ENCODE measurements at regions not wholly inside any gene's neighbourhood (a gene's known extent, or its start where the extent isn't known, plus 50 kb on each side); places are given as distances from the start of the nearest gene placed in this dataset.
"Not testable (repeated sequence)": the region's sequence is repeated elsewhere in the genome, so short reads cannot be mapped to it uniquely, and the experiment has no call there.

DNA sequence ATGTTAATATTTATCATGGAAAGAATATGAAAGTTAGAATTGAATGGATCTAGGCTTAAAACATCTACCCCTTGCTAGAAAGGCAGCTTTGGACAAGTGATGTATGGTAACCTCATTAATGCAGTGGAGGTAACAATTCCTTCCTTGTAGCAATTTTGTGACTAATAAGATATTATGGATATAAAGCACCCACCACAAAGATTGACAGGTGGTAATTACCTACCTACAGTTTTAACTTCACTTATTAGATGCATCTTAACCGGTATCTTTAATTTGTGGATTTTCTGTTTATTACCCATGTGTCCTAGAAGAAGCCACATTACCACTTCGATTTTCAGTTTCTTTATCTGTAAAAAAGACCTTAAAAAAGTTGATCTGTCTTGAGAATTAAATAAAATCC, 367.0 kb downstream of the DSC3 start:
- Histone ChIP-seq H3K4me1 (ENCODE audit: control insufficient read depth in 5 of 5, insufficient read depth in 5 of 5, low read length in 5 of 5) (peaks cover 0 to 4% (median 0%) of the 10 kb centered on the region in 5 donors), H3K36me3 (ENCODE audit: control insufficient read depth in 4 of 4, insufficient read depth in 4 of 4, low read length in 4 of 4) (no peaks in the 10 kb centered on the region), H3K9ac (ENCODE audit: insufficient read depth in 1 of 2, low read length in 2 of 2) (no peak overlapping the region), H3K27ac (ENCODE audit: low read depth in 1 of 2, low read length in 1 of 2) (no peak overlapping the region), H3K27me3 (ENCODE audit: control insufficient read depth in 3 of 3, insufficient read depth in 3 of 3, low read length in 2 of 3) (no peaks in the 10 kb centered on the region), H3K4me3 (no peak overlapping the region), H3K9me3 (ENCODE audit: control insufficient read depth in 4 of 4, insufficient read depth in 3 of 4, low read length in 3 of 4) (no peaks in the 10 kb centered on the region)
- ATAC-seq (ENCODE audit: insufficient read depth, low FRiP score) (no peak), DNase-seq (no peak)
- WGBS, 2 donors, result 81% methylated on average over 2 of the region's 2 CpGs
- TF ChIP-seq, protein P1, sequence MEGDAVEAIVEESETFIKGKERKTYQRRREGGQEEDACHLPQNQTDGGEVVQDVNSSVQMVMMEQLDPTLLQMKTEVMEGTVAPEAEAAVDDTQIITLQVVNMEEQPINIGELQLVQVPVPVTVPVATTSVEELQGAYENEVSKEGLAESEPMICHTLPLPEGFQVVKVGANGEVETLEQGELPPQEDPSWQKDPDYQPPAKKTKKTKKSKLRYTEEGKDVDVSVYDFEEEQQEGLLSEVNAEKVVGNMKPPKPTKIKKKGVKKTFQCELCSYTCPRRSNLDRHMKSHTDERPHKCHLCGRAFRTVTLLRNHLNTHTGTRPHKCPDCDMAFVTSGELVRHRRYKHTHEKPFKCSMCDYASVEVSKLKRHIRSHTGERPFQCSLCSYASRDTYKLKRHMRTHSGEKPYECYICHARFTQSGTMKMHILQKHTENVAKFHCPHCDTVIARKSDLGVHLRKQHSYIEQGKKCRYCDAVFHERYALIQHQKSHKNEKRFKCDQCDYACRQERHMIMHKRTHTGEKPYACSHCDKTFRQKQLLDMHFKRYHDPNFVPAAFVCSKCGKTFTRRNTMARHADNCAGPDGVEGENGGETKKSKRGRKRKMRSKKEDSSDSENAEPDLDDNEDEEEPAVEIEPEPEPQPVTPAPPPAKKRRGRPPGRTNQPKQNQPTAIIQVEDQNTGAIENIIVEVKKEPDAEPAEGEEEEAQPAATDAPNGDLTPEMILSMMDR (IDR thresholded peaks at IDR 0.05; ENCODE audit: control extremely low read depth, extremely low read depth), result no peak

DNA sequence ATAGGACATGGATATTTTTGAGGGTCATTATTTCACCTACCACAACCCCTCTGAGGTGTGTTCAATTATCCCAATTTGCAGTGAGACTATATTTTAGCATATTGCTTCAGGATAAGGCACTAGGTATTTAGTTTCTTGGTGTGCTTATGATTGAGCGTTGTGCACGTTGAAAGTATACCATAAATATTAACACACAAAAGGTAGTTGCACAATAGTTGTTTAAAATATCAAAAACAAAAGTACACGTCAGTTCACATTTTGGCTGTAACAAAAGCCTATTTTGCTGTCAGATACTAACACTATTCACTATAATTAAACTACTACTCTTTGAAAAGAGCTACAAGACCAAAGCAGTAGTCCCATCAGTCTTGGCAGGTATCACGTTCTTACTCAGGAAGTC, 367.5 kb downstream of the DSC3 start:
- DNase-seq, result no peak
- WGBS, 2 donors, result 70 to 80% methylated on average over 4 of the region's 4 CpGs
- TF ChIP-seq, protein P1 (IDR thresholded peaks at IDR 0.05; ENCODE audit: control extremely low read depth, extremely low read depth), result no peak
- H3K4me3 ChIP-seq, result no peak overlapping the region
- peaks cover 0 to 4% (median 0%) of the 10 kb centered on the region in 5 donors for H3K4me1 ChIP-seq (ENCODE audit: control insufficient read depth in 5 of 5, insufficient read depth in 5 of 5, low read length in 5 of 5)
- no peak overlapping the region for H3K9ac ChIP-seq (ENCODE audit: insufficient read depth in 1 of 2, low read length in 2 of 2)
- no peaks in the 10 kb centered on the region for H3K27me3 ChIP-seq (ENCODE audit: control insufficient read depth in 3 of 3, insufficient read depth in 3 of 3, low read length in 2 of 3)
- H3K9me3 ChIP-seq (ENCODE audit: control insufficient read depth in 4 of 4, insufficient read depth in 3 of 4, low read length in 3 of 4), result no peaks in the 10 kb centered on the region
- H3K27ac ChIP-seq (ENCODE audit: low read depth in 1 of 2, low read length in 1 of 2), result no peak overlapping the region
- ATAC-seq (ENCODE audit: insufficient read depth, low FRiP score), result no peak
- H3K36me3 ChIP-seq (ENCODE audit: control insufficient read depth in 4 of 4, insufficient read depth in 4 of 4, low read length in 4 of 4), result no peaks in the 10 kb centered on the region

DNA sequence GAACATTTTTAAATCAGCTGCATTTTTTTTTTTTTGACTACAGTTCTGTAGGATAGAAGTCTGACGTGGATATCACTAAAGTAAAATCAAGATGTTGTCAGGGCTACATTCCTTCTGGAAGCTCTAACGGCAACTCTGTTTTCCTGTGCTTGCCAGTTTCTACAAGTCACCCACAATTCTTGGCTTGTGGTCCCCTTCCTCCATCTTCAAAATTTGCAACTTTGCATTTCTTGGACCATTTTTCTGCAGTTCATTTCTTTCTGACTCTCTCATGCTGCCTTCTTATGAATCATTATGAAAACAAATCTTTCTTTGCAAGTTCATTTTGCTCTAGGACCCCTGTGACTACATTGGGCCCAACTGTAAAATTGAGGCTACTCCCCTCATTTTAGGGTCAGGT, 367.9 kb downstream of the DSC3 start:
- Histone ChIP-seq H3K4me1 (ENCODE audit: control insufficient read depth in 5 of 5, insufficient read depth in 5 of 5, low read length in 5 of 5) (peaks cover 0 to 4% (median 0%) of the 10 kb centered on the region in 5 donors), H3K36me3 (ENCODE audit: control insufficient read depth in 4 of 4, insufficient read depth in 4 of 4, low read length in 4 of 4) (no peaks in the 10 kb centered on the region), H3K4me3 (no peak overlapping the region), H3K9me3 (ENCODE audit: control insufficient read depth in 4 of 4, insufficient read depth in 3 of 4, low read length in 3 of 4) (no peaks in the 10 kb centered on the region), H3K27ac (ENCODE audit: low read depth in 1 of 2, low read length in 1 of 2) (no peak overlapping the region), H3K27me3 (ENCODE audit: control insufficient read depth in 3 of 3, insufficient read depth in 3 of 3, low read length in 2 of 3) (no peaks in the 10 kb centered on the region), H3K9ac (ENCODE audit: insufficient read depth in 1 of 2, low read length in 2 of 2) (no peak overlapping the region)
- 80 to 91% methylated on average over 2 of the region's 2 CpGs for WGBS, 2 donors
- TF ChIP-seq, protein P1 (IDR thresholded peaks at IDR 0.05; ENCODE audit: control extremely low read depth, extremely low read depth), result no peak
- ATAC-seq (ENCODE audit: insufficient read depth, low FRiP score) (no peak), DNase-seq (no peak)

DNA sequence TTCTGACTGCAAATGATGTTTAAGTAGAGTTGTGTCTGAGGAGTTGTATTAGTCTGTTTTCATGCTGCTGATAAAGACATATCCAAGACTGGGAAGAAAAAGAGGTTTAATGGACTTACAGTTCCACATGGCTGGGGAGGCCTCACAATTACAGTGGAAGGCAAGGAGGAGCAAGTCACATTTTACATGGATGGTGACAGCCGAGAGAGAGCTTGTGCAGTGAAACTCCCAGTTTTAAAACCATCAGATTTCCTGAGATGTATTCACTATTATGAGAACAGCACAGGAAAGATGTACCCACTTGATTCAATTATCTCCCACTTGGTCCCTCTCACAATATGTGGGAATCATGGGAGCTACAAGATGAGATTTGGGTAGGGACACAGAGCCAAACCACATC, 370.1 kb downstream of the DSC3 start:
- not testable (repeated sequence) for H3K36me3 ChIP-seq (ENCODE audit: control insufficient read depth in 4 of 4, insufficient read depth in 4 of 4, low read length in 4 of 4); H3K4me1 ChIP-seq (ENCODE audit: control insufficient read depth in 5 of 5, insufficient read depth in 5 of 5, low read length in 5 of 5); ATAC-seq (ENCODE audit: insufficient read depth, low FRiP score); H3K9me3 ChIP-seq (ENCODE audit: control insufficient read depth in 4 of 4, insufficient read depth in 3 of 4, low read length in 3 of 4); H3K27me3 ChIP-seq (ENCODE audit: control insufficient read depth in 3 of 3, insufficient read depth in 3 of 3, low read length in 2 of 3); H3K4me3 ChIP-seq; H3K27ac ChIP-seq (ENCODE audit: low read depth in 1 of 2, low read length in 1 of 2); DNase-seq; H3K9ac ChIP-seq (ENCODE audit: insufficient read depth in 1 of 2, low read length in 2 of 2)
- 84 to 93% methylated on average over 1 of the region's 1 CpG for WGBS, 2 donors

Measured in lung (tissue), 11 donors.